ENCODE measurements at regions not wholly inside any gene's neighbourhood (a gene's known extent, or its start where the extent isn't known, plus 50 kb on each side); places are given as distances from the start of the nearest gene placed in this dataset.

DNA sequence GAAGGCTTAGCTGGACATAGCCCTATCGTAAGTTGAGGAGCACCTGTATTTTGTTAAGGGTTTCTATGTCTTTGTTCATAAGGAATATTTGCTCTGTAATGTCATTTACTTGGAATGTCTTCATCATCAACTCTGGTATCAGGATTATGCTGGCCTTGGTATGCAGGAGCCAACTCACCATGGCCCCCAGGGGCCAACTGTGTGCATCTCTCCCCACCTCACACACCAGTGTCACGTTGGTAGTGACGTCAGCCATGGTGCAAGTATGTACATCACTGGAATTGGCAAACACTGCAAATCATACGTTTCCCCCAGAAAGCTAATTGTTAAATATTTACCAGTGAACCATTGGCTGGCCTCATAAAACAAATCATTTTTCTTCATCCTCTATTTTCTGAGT lies 70.8 kb downstream of the YTHDF1 start:
- no peak overlapping the region for H3K4me3 ChIP-seq (ENCODE audit: low read depth, low read length)
- no peak for DNase-seq (ENCODE audit: low read depth)
- TF ChIP-seq, protein P1, sequence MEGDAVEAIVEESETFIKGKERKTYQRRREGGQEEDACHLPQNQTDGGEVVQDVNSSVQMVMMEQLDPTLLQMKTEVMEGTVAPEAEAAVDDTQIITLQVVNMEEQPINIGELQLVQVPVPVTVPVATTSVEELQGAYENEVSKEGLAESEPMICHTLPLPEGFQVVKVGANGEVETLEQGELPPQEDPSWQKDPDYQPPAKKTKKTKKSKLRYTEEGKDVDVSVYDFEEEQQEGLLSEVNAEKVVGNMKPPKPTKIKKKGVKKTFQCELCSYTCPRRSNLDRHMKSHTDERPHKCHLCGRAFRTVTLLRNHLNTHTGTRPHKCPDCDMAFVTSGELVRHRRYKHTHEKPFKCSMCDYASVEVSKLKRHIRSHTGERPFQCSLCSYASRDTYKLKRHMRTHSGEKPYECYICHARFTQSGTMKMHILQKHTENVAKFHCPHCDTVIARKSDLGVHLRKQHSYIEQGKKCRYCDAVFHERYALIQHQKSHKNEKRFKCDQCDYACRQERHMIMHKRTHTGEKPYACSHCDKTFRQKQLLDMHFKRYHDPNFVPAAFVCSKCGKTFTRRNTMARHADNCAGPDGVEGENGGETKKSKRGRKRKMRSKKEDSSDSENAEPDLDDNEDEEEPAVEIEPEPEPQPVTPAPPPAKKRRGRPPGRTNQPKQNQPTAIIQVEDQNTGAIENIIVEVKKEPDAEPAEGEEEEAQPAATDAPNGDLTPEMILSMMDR (conservative IDR thresholded peaks at IDR 0.05; ENCODE audit: low read depth, low read length) = no peak

DNA sequence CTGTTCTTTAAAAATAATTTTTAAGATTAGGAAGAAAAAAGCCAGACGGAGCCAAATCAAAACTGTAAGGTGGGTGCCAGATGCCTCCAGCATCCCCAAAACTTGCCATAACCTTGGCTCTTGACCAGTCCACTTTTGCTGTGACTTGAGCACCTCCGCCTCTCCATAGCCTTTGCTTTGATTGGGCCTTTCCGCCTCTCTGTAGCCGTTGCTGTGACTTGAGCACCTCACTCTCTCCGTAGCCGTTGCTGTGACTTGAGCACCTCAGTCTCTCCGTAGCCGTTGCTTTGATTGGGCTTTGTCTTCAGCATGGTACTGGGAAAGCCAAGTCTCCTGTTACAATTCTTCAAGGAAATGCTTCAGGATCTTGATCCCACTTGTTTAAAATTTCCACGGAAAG lies 73.0 kb downstream of the YTHDF1 start:
- no peak for DNase-seq (ENCODE audit: low read depth)
- TF ChIP-seq, protein P1 (conservative IDR thresholded peaks at IDR 0.05; ENCODE audit: low read depth, low read length) = no peak
- H3K4me3 ChIP-seq (ENCODE audit: low read depth, low read length) = no peak overlapping the region

DNA sequence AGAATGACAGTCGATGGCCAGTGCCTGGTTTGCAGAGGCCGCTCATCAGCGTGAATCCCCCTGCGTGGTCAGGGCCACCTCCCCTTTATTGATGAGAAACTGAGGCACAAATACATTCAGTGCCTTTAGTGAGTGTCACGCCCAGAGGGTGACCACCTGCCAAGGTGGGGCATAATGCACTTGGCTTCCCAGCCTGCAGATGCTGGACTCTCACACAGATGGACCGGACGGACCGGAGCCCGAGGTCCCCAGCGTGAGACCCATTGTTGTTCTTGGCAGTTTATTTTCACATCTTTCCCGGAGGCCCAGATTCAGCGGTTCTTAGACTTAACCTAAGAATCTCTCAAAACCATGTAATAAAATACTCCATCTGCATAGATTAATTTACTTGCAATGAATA lies 74.4 kb downstream of the YTHDF1 start:
- DNase-seq (ENCODE audit: low read depth) = no peak
- H3K4me3 ChIP-seq (ENCODE audit: low read depth, low read length) = no peak overlapping the region
- TF ChIP-seq, protein P1 (conservative IDR thresholded peaks at IDR 0.05; ENCODE audit: low read depth, low read length) = no peak

DNA sequence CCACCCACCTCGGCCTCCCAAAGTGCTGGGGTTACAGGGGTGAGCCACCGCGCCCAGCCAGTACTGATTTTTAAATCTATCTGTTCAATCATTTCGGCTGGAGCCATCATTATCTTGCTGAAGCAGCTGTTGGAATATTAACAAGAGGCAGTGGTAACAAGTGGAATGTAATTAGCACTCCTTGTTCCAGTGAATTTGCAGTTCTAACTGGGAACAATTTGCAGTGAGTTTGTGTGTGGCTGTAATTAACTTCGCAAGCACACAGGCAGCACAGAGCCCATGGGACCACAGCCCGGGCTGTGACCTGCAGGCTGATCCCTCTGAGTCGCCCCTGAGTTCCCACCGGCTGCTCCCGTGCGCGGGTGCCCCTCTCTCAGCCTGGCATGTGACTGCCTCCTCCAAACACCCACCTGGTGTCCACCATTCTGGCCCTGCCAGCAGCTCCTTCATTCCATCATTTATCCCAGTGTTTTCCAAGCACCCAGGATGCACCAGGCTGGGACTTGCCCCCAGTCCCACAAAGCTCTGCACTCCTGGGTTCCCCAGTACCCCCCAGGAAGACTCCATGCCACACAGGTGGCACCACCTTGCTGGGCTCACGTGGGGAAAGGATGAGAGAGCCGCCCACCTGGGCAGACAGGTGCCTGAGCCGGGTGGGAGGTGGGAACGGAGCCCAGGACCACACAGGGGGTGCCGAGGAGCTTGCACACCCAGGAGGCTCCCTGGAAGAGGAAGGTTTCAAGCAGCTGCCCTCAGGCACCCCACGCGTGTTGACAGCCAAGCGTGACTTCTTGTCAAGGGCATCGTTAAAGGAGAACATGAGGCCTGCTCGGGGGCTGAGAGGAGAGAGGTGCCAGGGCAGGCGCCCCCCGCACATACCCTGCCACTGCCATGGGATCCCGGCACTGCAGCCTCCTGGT lies 75.2 kb downstream of the YTHDF1 start:
- no peak overlapping the region for H3K4me3 ChIP-seq (ENCODE audit: low read depth, low read length)
- TF ChIP-seq, protein P1 (conservative IDR thresholded peaks at IDR 0.05; ENCODE audit: low read depth, low read length) = no peak
- DNase-seq (ENCODE audit: low read depth) = no peak

DNA sequence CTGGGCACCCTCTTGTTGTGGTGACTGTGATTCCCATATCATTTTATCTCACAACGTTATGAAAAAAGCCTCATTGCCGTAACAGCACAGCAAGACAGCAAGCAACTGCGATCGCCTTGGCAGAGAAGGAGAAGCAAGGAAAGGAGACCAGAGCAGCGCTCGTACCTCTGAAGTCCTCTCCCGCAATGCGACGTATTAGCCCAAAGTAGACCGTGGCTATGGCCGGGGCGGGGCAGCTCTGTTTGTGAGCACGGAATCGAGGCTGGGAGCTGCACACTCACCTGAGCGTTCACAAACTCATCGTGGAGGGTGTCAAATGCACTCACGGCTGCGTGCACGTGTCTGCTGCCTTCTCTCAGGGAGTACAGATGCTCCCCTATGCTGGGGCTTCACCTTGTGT lies 76.1 kb downstream of the YTHDF1 start:
- no peak for DNase-seq (ENCODE audit: low read depth)
- TF ChIP-seq, protein P1 (conservative IDR thresholded peaks at IDR 0.05; ENCODE audit: low read depth, low read length) = no peak
- no peak overlapping the region for H3K4me3 ChIP-seq (ENCODE audit: low read depth, low read length)

DNA sequence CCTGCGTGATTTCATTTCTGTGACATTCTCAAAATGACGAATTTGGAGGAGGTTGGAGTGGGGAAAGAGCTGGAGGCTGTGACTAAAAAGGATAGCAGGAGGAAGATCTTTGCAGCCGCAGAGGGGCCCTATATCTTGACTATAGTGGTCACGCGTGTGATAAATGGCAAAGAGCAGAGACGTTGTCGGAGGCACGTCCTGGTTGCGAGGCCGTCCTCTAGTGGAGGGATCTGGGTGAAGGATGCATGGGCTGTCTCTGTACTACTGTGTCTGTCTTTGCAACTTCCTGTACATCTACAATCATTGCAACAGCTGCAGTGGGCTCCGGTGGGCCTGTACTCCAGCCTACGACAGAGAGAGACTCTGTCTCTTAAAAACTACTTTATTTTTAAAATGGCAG lies 76.6 kb downstream of the YTHDF1 start:
- TF ChIP-seq, protein P1 (conservative IDR thresholded peaks at IDR 0.05; ENCODE audit: low read depth, low read length) = no peak
- H3K4me3 ChIP-seq (ENCODE audit: low read depth, low read length) = no peak overlapping the region
- no peak for DNase-seq (ENCODE audit: low read depth)

DNA sequence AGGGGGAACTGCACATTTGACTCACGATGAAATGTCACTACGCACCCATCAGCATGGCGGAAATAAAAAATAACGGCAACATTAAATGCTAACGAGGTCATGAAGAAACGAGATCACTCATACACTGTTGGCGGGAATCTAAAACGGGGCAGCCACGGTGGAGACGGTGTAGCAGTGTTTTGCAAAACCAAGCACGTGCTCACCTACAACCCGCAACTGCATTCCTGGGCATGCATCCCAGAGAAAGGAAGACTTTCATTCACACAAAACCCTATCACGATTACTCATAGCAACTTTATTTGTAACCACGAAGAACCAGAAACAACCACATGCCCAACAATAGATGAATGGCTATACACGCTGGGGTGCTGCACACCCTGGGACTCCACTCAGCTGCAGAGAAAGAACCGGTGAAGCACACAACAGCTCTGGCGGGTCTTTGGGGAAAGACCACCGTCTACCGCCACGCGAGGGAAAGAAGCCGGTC lies 77.0 kb downstream of the YTHDF1 start:
- TF ChIP-seq, protein P1 (conservative IDR thresholded peaks at IDR 0.05; ENCODE audit: low read depth, low read length) = no peak
- DNase-seq (ENCODE audit: low read depth) = no peak
- H3K4me3 ChIP-seq (ENCODE audit: low read depth, low read length) = no peak overlapping the region
